ENCODE measurements at regions not wholly inside any gene's neighbourhood (a gene's known extent, or its start where the extent isn't known, plus 50 kb on each side); places are given as distances from the start of the nearest gene placed in this dataset.

DNA sequence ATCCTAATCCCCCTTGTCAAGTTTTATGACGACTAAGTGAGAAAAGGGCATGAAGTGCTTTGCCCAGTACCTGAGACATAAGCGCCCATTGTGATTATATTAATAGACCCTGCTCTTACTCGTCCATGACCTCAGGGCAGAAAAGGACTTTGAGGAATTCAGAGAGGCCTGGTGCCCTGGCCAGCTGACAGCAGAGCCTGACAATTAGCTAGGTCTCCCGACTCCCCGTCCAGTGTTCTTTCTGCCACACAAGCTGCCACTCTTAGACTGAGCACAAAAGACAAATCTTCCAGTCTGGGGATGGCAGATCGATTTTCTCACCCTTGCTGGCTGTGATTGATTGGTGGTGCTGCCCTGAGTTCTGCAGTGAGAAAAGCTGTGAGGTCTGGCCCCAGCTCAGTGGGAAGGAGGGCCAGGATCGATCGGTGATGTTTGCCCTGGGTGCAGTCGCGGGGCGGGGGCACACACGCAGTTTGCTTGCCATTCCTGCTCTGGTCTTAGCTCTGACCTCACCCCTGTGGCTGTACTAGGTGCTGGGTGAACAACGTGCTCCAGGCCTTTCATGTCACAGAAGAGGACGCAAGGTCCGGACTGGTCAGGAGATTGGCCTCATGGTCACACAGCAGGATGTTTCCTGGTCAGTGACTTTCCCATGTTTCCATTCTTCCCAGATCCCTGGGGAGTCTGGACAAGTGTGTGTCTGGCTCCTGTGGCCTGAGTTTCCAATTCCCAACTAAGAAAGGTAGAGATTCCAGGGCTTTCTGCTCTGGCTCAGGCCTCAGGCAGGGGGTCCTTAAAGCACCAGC, 67.4 kb upstream of the TLE3 start:
- no peak for DNase-seq

DNA sequence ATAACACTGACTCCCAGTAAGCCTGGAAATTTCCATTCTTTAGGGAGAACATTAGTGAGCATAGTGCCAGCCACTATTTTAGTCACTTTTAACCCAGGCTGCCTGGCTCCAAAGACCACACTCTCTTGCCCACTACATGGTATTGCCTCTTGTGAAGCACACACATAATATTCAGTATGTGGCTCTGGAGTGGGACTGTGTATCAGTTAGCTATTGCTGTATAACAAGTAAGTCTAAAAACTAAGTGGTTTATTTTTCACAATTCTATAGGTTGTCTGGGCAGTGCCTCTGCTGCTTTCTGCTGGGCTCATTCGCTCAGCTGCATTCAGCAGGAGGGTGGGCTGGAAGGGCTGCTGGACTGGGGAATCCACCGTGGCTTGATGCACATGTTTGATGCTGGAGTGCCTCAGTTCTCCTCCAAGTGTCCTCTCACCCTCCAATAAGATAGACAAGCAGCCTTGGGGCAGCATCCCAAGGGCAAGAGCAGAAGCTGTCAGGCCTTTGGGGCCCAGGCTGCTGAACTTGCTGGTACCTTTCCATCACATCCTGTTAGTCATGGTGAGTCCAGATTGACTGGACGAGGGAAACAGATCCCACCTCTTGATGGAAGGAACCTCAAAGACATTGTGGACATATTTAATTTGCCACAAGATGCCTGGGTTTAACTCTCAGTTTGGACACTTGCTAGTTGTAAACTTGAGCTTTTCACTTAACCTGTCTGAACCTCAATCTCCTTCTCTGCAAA, 66.6 kb upstream of the TLE3 start:
- DNase-seq, result no peak

DNA sequence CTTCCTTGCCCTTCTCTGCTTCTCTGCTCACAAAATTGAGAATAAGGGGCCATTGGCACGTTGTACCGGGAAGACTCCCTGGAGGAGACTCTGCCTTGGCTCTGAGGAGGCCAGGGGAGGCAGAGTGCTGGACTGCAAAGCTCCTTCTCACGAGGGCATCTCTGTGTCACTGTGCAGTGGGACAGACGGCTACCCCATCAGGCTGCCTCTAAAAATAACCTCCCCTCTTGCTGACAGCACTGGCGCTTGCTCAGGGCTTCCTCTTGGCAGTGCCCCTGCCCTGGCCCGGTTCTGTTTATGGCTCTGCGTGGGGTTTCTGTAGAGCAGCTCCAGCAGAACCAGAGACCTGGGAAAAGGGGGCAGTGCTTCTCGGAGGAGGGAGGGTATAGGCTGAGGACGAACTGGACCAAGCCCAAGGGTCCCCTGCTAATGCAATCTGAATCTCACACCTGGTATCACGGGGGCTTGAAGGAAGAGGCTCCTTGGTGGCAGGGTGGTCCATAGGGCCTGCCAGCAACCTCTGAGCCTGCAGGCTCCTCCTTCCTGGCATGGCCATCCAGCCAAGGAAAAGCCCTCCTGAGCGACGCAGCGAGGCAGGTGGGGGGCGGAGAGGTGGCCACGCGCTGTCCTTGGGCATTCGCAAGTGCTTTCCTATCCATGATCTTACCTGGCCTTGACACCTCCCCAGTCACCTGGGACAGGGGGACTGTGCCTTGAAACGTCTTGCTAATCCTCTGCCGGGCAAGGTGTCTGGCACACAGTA, 63.3 kb upstream of the TLE3 start:
- DNase-seq, result no peak

DNA sequence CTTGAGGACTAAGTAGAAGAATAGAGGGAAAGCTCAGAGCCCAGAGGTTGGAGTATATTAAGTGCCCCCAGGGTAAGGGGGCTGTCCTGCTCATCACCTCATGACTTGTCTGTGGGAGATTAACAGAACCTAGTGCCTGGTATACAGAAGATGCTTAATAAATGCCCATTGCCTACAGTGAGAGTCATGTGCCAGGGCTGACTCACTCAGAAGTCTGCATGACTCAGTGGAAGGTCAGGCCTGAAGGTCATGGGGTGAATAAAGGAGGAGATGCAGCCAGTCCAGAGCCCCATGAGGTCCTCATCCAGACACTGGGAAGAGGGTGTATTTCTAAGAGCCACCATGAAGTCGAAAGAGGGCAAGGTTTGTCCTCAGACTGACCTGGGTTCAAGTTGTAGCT, 62.5 kb upstream of the TLE3 start:
- DNase-seq, result no peak

DNA sequence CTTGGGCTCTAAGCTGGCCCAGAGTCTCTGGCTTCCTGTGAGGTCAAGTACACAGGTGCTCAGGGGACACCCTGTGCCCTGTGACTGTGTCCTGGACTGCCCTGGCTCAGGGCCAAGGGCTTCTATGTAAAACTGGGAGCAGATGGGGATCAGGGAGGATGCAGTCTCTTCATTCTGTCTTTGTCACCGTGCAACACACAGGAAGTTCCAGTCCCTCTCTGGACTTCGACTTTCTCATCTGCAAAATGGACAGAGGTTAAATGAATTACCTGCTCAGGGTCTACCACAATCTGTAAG, 61.9 kb upstream of the TLE3 start:
- DNase-seq, result no peak

DNA sequence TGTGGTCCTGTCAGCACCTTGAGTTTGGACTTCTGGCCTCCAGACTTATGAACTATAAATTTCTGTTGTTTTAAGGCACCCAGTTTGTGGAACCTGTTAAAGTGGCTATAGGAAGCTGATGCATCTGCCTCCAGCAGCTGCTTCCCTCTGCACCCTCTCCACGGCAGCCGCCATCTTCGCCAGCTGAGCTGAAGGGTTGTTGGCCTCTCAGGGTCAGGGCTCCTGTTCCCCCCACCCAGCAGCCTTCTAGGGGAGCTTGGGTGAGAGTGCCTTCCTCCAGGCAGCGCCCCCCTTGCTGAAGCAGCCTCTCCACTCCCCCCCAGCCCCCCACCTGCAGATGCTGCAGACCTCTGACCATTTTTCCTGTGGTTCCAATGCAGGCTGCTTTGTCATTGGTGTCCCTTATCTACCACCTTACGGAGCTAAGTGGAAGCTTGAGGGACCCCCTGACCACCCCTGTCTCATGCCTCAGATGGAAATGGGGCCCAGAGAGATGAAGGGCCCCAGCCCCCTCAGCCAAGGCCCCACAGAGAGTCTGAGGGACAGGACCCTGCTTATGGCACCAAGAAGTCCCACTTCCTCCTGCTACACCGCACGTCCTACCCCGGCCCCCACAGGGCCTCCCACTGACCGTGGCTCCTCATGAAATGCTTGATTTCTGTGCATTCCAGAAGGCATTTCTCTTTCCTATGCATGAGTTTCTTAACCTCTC, 61.4 kb upstream of the TLE3 start:
- DNase-seq, result no peak

DNA sequence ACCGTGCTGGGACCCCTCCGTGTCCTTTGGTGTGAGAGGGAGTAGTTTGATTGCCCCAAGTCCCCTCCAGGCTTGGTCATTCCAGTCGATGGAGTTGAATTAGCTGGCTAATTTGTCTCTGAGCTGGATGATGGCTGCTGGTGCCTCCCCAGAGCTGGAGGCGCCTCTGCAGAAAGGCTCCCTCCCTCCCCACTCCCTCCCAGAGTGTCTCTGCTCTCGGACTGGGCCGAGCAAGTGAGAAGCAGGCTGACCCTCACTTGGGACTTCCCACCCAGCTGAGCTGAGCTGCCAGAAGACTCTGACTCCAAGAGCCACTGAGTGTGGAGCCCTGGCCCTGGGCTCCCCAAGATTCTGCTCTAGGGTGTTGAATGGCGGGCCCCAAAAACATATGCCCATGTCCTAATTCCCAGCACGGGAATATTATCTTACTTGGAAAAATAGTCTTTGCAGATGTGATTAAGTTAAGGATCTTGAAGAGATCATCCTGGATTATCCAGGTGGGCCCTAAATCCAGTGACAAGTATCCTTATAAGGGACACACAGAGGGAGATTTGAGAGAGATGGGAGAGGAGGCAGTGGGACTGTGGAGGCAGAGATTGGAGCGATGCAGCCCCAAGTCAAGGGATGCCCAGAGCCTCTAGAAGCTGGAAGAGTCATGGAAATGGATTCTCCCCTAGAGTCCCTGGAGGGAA, 60.7 kb upstream of the TLE3 start:
- DNase-seq, result no peak

DNA sequence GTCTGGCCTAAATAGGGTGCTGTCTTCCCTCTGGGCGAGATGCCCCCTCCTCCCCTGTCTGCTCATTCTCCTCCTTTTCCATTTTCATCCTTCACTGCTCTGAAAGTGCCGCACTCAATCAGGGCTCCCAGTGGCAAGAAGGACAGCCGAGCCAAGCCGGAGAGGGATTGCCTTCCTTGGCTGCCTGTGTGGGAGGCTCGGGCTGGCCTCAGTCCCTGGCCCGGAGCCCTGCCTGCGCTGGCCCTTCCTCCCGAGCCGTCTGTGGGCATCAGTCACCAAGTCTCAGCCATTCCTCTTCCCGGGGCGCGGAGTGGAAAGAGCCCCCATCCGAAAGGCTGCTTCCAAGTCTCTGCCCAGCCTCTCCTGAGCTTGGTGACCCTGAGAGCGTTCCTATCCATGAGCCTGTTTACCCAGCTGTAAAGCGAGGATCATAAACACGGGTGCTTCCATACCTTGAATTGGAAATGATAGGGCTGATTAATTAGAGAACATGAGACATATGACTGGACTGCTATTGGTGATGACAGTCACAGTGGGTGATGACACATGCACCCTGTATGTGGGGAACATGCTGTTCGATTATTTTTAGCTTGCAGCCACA, 59.1 kb upstream of the TLE3 start:
- DNase-seq, result peak; percentile 8

DNA sequence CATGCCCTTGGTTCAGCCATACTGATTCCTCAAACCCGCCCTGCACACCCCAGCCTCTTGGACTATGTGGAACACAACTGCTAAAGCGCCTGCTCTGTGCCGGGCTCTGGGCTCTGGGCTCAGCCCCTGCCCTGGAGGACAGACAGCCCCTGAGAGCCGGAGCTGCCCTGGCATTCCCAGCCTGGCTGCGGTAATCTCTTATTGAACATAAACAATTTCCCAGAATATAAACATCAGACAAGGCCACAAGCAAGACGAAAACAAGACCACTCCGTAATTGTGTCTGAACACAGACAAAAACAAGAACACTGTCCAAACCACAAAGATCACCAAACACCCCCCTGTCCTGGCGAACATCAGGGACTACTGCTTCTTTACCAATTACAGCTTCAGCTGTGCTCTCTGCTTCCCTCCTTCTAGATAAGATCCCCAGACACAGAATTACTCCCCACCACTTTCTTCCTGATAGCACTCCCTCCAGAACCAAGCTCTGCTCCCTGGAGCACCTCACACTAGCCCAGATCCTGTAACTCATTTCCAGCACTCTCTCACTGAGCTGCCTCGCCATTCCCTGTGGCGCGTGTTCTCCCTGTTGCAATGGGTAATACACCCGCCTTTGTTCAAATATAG, 57.1 kb upstream of the TLE3 start:
- no peak for DNase-seq

DNA sequence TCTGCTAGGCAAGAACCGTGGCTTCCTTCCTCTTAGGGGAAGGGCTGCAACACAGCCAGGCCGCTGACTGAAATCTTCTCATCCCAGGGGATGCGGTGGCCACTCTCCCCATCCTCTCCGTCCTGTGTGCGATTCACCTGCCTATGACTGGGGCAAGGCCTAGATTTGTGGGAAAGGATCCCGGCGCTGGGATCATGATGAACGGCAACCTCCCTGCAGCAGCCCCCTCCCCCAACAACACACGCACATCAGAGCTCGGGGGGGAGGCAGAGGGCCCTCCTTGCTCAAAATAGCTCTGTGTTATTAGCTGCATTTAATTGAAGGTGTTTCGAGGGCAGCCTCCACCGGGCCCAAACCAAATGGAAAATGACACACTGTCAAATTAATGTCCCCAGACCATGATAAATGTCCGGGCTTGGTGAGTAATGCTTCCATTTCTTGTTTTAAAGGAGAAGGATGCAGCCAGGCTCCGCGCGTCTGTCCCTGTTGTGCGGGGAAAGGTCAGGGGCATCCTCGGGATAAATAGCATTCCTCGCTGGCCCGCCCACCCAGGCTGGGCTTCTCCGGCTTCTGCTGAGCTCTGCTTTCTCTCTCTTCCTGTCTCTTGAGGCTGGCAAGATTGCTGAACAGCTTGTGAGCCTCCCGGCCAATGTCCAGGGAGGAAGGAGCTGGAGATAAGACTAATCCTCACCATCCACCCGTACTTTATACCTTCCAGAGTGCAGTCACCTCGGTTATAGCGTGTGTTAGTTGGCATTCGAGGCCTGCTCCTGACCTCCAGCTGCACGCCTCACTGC, 56.4 kb upstream of the TLE3 start:
- DNase-seq, result no peak

DNA sequence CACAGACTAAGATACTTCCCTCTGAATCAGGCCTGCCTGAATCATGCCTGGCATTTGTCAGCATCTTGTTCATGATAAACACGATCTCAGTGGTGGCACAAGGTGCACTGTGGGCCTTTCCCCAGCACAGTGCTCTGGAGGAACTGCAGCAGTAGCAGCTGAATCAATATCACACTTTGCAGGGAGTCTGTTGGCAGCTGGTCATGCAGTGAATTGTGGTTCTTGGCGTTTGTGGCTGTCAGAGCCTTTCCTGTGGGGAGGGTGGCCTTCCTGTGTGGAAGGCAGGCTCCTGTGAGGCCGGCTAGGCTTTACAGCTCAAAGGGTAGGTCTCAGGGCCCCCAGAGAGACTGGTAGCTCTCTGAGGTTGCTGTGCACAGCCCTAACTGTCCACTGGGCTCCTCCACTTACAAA, 54.4 kb upstream of the TLE3 start:
- DNase-seq, result no peak

DNA sequence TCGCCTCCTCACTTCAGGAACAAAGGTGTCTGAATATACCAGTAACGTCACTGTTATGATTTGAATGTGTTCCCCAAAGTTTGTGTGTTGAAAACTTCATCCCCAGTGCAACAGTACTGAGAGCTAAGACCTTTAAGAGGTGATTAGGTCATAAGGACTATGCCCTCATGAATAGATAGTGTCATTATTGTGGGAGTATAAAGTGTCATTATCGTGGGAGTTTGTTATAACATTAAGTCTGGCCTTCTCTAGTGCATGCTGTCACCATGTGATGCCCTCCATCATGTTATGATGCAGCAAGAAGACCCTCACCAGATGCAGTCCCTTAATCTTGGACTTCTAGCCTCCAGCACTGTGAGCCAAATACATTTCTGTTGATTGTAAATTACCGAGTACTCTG, 53.7 kb upstream of the TLE3 start:
- no peak for DNase-seq

DNA sequence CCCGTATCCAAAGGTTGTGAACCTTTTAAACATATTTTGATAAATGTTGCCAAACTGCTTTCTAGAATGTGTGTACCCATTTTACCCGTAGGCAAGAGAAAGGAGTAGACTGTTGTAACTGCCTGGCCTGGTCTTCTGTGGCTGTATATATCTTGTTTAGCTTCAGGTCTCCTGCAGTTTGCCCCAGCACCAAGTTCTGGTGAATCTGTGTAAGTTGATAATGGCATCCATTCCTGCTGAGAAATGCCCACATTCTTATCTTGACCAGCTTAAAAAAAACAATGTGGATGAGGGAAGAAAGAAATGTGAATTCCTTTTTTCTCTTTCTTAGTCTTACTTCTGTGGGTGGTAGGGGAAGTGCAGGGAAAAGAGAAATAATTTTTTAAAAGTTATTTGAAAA, 53.3 kb upstream of the TLE3 start:
- DNase-seq, result no peak

DNA sequence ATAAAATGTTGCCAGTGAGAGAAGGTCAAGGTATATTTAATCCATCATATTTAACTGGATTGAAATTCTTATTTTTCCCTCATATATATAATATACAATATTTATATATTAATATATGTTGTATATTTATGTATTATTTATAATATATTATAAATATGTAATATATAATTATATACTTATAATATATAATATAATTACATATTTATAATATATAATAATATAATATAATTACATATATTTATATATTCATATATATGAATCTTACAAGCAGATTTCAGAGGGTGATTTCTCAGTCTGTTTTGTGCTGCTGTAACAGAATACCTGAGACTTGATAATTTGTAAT, 52.7 kb upstream of the TLE3 start:
- no peak for DNase-seq

DNA sequence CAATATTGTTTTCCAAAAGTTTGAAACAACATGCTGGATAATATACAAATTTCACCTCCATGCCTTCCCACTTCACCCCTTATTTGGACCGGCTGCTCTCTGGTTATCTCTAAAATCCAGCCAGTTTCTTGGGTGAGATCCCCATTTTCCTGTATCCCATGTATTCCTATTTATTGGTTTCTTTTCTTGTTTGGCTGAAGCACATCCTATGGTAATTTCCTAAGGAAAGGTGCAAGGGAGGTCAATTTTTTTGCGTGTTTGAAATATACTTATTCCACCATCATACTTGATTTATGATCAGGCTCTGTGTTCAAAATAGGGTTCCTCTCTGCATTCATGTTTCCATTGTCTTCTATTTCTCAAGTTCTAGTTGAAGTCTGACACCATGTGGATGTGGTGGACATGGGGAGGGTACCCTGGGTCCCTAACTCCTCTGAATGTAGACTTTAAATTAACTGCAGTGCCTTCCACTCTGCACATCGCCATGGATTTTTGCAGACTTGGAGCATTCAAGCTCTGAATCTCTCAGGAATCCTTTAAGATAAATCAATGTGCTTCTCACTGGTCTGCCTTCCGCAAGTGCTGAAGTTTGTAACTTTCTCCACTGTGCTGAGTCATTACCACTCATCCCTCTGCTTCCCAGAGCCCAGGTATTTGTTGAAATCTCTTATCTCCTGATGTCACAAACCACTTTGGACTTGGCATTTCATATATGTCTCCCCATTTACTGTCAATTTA, 52.1 kb upstream of the TLE3 start:
- no peak for DNase-seq

DNA sequence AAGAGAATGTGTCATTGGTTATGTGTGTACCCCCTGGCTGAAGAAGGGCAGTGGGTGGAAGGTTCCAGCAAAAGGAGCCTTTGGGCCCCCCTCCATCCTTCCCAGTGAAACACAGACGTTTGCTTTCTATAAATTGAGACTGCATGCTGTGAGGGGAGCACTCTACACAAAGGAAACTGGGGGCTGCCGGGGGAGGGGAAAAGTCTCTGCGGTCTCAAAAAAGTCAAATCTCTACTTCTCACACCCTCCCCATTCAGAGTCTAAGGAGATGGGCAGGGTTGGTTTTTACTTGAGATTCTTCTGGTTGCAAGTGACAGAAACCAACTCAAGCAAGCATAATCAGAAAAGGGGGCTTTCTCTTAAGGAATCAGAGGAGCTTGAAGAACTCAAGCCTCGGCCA, 50.1 kb upstream of the TLE3 start:
- DNase-seq, result no peak
